GM12878 (cell line): ENCODE measurements at regions not wholly inside any gene's neighbourhood (a gene's known extent, or its start where the extent isn't known, plus 50 kb on each side); places are given as distances from the start of the nearest gene placed in this dataset.

Source experiments
- ATAC-seq: fragments of 200-7000 bp; cut with Tn5 transposase; 3 replicates; pipeline ENCODE4 v1.9.1; 2020; ENCODE audit warnings: mild to moderate bottlenecking, moderate library complexity
- BruUV-seq: library from RNA; stranded (reverse); fragments of 400-500 nt; replicated peaks from 2 replicates; lab custom pipeline; 2021; lab: Mats Ljungman, UMichigan
- CTCF ChIA-PET: fragments of 300-600 bp; sonication (Branson Sonifier 250); formaldehyde crosslinking; extraction: SDS; loops from one replicate; lab custom pipeline; 2021; ENCODE audit warnings: inconsistent platforms; lab: Yijun Ruan, JAX
- POLR2A ChIA-PET: fragments of 350-600 bp; formaldehyde crosslinking; extraction: SDS; loops from one replicate; lab custom pipeline; 2021; ENCODE audit warnings: inconsistent platforms; lab: Charles Lee
- RAD21 ChIA-PET: fragments of 300-600 bp; sonication (Branson Sonifier 250); formaldehyde crosslinking; loops from one replicate; lab custom pipeline; 2023; ENCODE audit warnings: antibody characterized with exemption; ENCODE audit not compliant: unreplicated experiment; lab: Charles Lee
- SMC1A ChIA-PET: fragments of 300-600 bp; sonication (Branson Sonifier 250); formaldehyde crosslinking; loops from one replicate; lab custom pipeline; 2023; ENCODE audit not compliant: unreplicated experiment, uncharacterized antibody; lab: Charles Lee
- DNase-seq: peaks from one replicate; pipeline ENCODE4 v3.0.0-alpha.2; 2011; ENCODE audit warnings: low read depth, low spot score
- FAIRE-seq: peaks from 3 replicates; lab custom pipeline; 2011; peaks lifted over from hg19 to GRCh38; lab: Jason Lieb, UNC
- H2AFZ ChIP-seq: 2 replicates; pipeline ENCODE4 v1.6.0; 2011; ENCODE audit warnings: low read depth, low read length, control low read depth; ENCODE audit not compliant: control insufficient read depth
- H3K27ac ChIP-seq: 2 replicates; pipeline ENCODE4 v1.5.1; 2011; ENCODE audit warnings: control low read depth; ENCODE audit not compliant: control insufficient read depth, insufficient read depth
- H3K27me3 ChIP-seq, 2 experiments: replicated peaks in 1 of 2; 2 replicates each; pipeline versions ENCODE4 v1.6.0 to v1.6.1; 2011; ENCODE audit warnings: low read length in 1 of 2; ENCODE audit not compliant: control insufficient read depth in 2 of 2, insufficient read depth in 2 of 2
- H3K36me3 ChIP-seq, 2 experiments: 2 replicates each; pipeline ENCODE4 v1.5.1; 2011; ENCODE audit warnings: low read length in 1 of 2; ENCODE audit not compliant: control insufficient read depth in 2 of 2, insufficient read depth in 2 of 2
- H3K4me1 ChIP-seq: 2 replicates; pipeline ENCODE4 v1.6.1; 2011; ENCODE audit warnings: mild to moderate bottlenecking, low read length, moderate library complexity, mixed read lengths; ENCODE audit not compliant: control insufficient read depth, insufficient read depth
- H3K4me2 ChIP-seq: 2 replicates; pipeline ENCODE4 v1.6.0; 2011; ENCODE audit warnings: control low read depth; ENCODE audit not compliant: control insufficient read depth, insufficient read depth
- H3K4me3 ChIP-seq: fragments of 200-600 bp; sonication (generic); 2 replicates; pipeline ENCODE4 v1.5.1; 2016
- H3K79me2 ChIP-seq: 2 replicates; pipeline ENCODE4 v1.6.0; 2011; ENCODE audit warnings: low read length; ENCODE audit not compliant: control insufficient read depth, insufficient read depth
- H3K9ac ChIP-seq: 2 replicates; pipeline ENCODE4 v1.8.0; 2011; ENCODE audit warnings: low read length, control low read depth, mixed read lengths; ENCODE audit not compliant: control insufficient read depth, insufficient read depth
- H3K9me3 ChIP-seq: replicated peaks from 3 replicates; pipeline ENCODE4 v1.5.1; 2011; ENCODE audit warnings: mild to moderate bottlenecking, low read length; ENCODE audit not compliant: control insufficient read depth, insufficient read depth
- H4K20me1 ChIP-seq: 2 replicates; pipeline ENCODE4 v1.6.0; 2011; ENCODE audit not compliant: control insufficient read depth, insufficient read depth
- CBX5 ChIP-seq: sonication (generic); IDR thresholded peaks from 2 replicates; pipeline ENCODE4 v1.6.1; 2016; ENCODE audit warnings: low read depth, moderate library complexity, mild to moderate bottlenecking, inconsistent platforms
- FOS ChIP-seq: IDR thresholded peaks from 3 replicates; pipeline ENCODE4 v1.6.1; 2011; ENCODE audit warnings: borderline replicate concordance; ENCODE audit not compliant: insufficient read length; ENCODE audit errors: extremely low read depth
- HDGF ChIP-seq: fragments of 450-650 bp; IDR thresholded peaks from 2 replicates; pipeline ENCODE4 v1.6.1; 2016; ENCODE audit warnings: antibody characterized with exemption
- MYC ChIP-seq: IDR thresholded peaks from 2 replicates; pipeline ENCODE4 v1.6.1; 2011; ENCODE audit warnings: mild to moderate bottlenecking, low read length, moderate library complexity, inconsistent platforms; ENCODE audit not compliant: insufficient read depth, insufficient replicate concordance, insufficient read length, severe bottlenecking
- NR2F1 ChIP-seq: fragments of 450-650 bp; conservative IDR thresholded peaks from 2 replicates; pipeline ENCODE4 v1.6.1; 2017; ENCODE audit warnings: mild to moderate bottlenecking
- PAX8 ChIP-seq: fragments of 450-650 bp; IDR thresholded peaks from 2 replicates; pipeline ENCODE4 v1.6.1; 2017; ENCODE audit warnings: mild to moderate bottlenecking, moderate library complexity
- PML ChIP-seq: IDR thresholded peaks from 2 replicates; pipeline ENCODE4 v1.6.1; 2012; ENCODE audit warnings: low read length, inconsistent platforms
- RB1 ChIP-seq: fragments of 450-650 bp; formaldehyde crosslinking; IDR thresholded peaks from 2 replicates; pipeline ENCODE4 v1.6.1; 2017; ENCODE audit warnings: mild to moderate bottlenecking, borderline replicate concordance
- SMAD5 ChIP-seq: IDR thresholded peaks from 2 replicates; pipeline ENCODE4 v1.6.1; 2016; ENCODE audit warnings: antibody characterized with exemption, low read depth
- SMC3 ChIP-seq: IDR thresholded peaks from 2 replicates; pipeline ENCODE4 v1.6.1; 2011; ENCODE audit warnings: low read length, improper control_type of control experiment, borderline replicate concordance
- SPI1 ChIP-seq: IDR thresholded peaks from 2 replicates; pipeline ENCODE4 v1.6.1; 2011; ENCODE audit warnings: low read depth, mild to moderate bottlenecking, low read length, moderate library complexity, borderline replicate concordance; ENCODE audit not compliant: insufficient read depth
- STAT3 ChIP-seq: IDR thresholded peaks from 2 replicates; pipeline ENCODE4 v1.6.1; 2011; ENCODE audit warnings: low read depth, low read length, improper control_type of control experiment
- ZZZ3 ChIP-seq: IDR thresholded peaks from 2 replicates; pipeline ENCODE4 v1.6.1; 2011; ENCODE audit warnings: low read depth; ENCODE audit not compliant: control insufficient read depth, insufficient read length
- WGBS: methylation state at CpG from one replicate; pipeline ENCODE4 v1.1.6; 2016; ENCODE audit warnings: low lambda C conversion rate; ENCODE audit not compliant: insufficient replicate concordance, insufficient coverage; ENCODE audit errors: missing lambda C conversion rate; 5-methylcytosine and 5-hydroxymethylcytosine counted together
- in situ Hi-C: fragments of 300-500 bp; cut with MboI; formaldehyde crosslinking; loops from 9 replicates; pipeline ENCODE4 v1.14.3; 2018; ENCODE audit warnings: mixed read lengths
- intact Hi-C: fragments of 100-400 bp; cut with micrococcal nuclease; formaldehyde crosslinking; loops from one replicate; pipeline ENCODE4 v1.14.2; 2022; ENCODE audit not compliant: unreplicated experiment
- TF ChIP-seq, protein P1 (sequence below): fragments of 450-650 bp; formaldehyde crosslinking; IDR thresholded peaks from 2 replicates; pipeline ENCODE4 v1.4.0; 2020; ENCODE audit warnings: mild to moderate bottlenecking, moderate library complexity
- TF ChIP-seq, protein P2 (sequence below): IDR thresholded peaks from 2 replicates; pipeline ENCODE4 v1.6.1; 2012; ENCODE audit warnings: low read length, inconsistent platforms

DNA sequence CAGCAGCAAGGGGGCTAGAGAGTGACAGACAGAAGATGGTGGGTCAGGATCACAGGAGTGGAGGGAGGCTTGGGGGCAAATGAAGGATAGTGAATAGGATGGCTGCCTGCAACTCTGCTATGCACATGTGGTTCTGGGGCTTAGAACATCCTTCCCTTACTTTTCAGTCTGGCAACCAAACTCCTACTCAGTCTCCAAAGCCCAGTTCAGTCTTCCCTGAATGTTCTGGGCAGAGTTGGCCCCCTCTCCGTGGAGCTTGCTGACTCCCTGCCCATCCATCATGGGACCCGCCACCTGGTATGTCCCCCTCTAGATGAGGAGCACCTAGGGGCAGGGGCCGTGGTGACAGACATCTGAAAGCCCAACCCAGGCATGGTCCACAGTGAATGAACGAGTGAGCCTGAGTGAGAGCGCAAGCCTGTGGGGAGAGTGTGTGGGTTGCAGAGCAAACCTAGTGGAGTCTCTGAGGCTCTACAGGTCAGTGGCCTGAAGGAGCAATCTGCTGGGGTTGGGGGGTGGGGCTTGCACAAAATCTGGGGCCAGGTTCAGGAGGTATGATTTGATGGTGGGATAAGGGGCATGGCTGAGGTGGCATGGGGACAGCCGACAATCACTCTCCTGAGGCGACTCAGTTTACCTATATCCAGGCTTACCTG lies 180.6 kb downstream of the FGF18 start:
- no peak for ATAC-seq
- H2AFZ ChIP-seq: no peak overlapping the region
- POLR2A ChIA-PET: no interaction called here
- in situ Hi-C loops (no loop called here), intact Hi-C loops (loop anchor here (10.0 kb wide), 1 partner anchor 175 kb away; no protein-coding TSS in a partner anchor)
- no peaks in the 10 kb centered on the region; a peak in 1 of 4 replicates for H3K27me3 ChIP-seq
- no peaks in the 10 kb centered on the region for H4K20me1 ChIP-seq
- no peak overlapping the region for H3K9ac ChIP-seq
- H3K36me3 ChIP-seq: no peaks in the 10 kb centered on the region
- SMC1A ChIA-PET: no interaction called here
- no peak for FAIRE-seq
- no TSS peak for BruUV-seq
- 42% methylated on average over 7 of the region's 7 CpGs for WGBS
- no peaks in the 10 kb centered on the region for H3K9me3 ChIP-seq
- H3K4me1 ChIP-seq: no peaks in the 10 kb centered on the region
- RAD21 ChIA-PET: no interaction called here
- no peak overlapping the region for H3K4me2 ChIP-seq
- no peak for TF ChIP-seq STAT3
- no peak for TF ChIP-seq SPI1
- no peak for TF ChIP-seq MYC
- no peak for TF ChIP-seq PML
- TF ChIP-seq ZZZ3: no peak
- TF ChIP-seq FOS: no peak
- TF ChIP-seq SMAD5: no peak
- no peak for TF ChIP-seq RB1
- TF ChIP-seq, protein P1, sequence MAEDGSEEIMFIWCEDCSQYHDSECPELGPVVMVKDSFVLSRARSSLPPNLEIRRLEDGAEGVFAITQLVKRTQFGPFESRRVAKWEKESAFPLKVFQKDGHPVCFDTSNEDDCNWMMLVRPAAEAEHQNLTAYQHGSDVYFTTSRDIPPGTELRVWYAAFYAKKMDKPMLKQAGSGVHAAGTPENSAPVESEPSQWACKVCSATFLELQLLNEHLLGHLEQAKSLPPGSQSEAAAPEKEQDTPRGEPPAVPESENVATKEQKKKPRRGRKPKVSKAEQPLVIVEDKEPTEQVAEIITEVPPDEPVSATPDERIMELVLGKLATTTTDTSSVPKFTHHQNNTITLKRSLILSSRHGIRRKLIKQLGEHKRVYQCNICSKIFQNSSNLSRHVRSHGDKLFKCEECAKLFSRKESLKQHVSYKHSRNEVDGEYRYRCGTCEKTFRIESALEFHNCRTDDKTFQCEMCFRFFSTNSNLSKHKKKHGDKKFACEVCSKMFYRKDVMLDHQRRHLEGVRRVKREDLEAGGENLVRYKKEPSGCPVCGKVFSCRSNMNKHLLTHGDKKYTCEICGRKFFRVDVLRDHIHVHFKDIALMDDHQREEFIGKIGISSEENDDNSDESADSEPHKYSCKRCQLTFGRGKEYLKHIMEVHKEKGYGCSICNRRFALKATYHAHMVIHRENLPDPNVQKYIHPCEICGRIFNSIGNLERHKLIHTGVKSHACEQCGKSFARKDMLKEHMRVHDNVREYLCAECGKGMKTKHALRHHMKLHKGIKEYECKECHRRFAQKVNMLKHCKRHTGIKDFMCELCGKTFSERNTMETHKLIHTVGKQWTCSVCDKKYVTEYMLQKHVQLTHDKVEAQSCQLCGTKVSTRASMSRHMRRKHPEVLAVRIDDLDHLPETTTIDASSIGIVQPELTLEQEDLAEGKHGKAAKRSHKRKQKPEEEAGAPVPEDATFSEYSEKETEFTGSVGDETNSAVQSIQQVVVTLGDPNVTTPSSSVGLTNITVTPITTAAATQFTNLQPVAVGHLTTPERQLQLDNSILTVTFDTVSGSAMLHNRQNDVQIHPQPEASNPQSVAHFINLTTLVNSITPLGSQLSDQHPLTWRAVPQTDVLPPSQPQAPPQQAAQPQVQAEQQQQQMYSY: no peak
- TF ChIP-seq, protein P2, sequence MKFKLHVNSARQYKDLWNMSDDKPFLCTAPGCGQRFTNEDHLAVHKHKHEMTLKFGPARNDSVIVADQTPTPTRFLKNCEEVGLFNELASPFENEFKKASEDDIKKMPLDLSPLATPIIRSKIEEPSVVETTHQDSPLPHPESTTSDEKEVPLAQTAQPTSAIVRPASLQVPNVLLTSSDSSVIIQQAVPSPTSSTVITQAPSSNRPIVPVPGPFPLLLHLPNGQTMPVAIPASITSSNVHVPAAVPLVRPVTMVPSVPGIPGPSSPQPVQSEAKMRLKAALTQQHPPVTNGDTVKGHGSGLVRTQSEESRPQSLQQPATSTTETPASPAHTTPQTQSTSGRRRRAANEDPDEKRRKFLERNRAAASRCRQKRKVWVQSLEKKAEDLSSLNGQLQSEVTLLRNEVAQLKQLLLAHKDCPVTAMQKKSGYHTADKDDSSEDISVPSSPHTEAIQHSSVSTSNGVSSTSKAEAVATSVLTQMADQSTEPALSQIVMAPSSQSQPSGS: no peak
- no peak for TF ChIP-seq PAX8
- TF ChIP-seq NR2F1: no peak
- no peak for TF ChIP-seq SMC3
- TF ChIP-seq CBX5: no peak
- TF ChIP-seq HDGF: no peak
- no peak overlapping the region for H3K4me3 ChIP-seq
- H3K79me2 ChIP-seq: no peaks in the 10 kb centered on the region
- no peak overlapping the region for H3K27ac ChIP-seq
- no peak for DNase-seq
- CTCF ChIA-PET: no interaction called here
